KMS-11 (cell line): ENCODE measurements at regions not wholly inside any gene's neighbourhood (a gene's known extent, or its start where the extent isn't known, plus 50 kb on each side); places are given as distances from the start of the nearest gene placed in this dataset.
"Not testable (repeated sequence)": the region's sequence is repeated elsewhere in the genome, so short reads cannot be mapped to it uniquely, and the experiment has no call there.

Experiments
- H2AFZ ChIP-seq: fragments of 200-600 bp; sonication (generic); 2 replicates; pipeline ENCODE4 v1.6.1; 2016; ENCODE audit warnings: antibody characterized with exemption, mixed run types, low read depth
- H3K27ac ChIP-seq: fragments of 200-600 bp; sonication (generic); 2 replicates; pipeline ENCODE4 v1.6.1; 2016; ENCODE audit warnings: mild to moderate bottlenecking, mixed run types
- H3K27me3 ChIP-seq: fragments of 200-600 bp; sonication (generic); 2 replicates; pipeline ENCODE4 v1.6.1; 2017; ENCODE audit warnings: mild to moderate bottlenecking, low read depth, mixed run types, moderate library complexity; ENCODE audit not compliant: insufficient read depth
- H3K36me3 ChIP-seq: fragments of 200-600 bp; sonication (generic); 2 replicates; pipeline ENCODE4 v1.6.1; 2017; ENCODE audit warnings: mild to moderate bottlenecking, mixed run types; ENCODE audit not compliant: insufficient read depth
- H3K4me1 ChIP-seq: fragments of 200-600 bp; sonication (generic); 2 replicates; pipeline ENCODE4 v1.6.1; 2016; ENCODE audit warnings: mild to moderate bottlenecking, low read depth, mixed run types; ENCODE audit not compliant: poor library complexity, severe bottlenecking
- H3K4me2 ChIP-seq: fragments of 200-600 bp; sonication (generic); 2 replicates; pipeline ENCODE4 v1.7.0; 2016; ENCODE audit warnings: mild to moderate bottlenecking, mixed run types
- H3K4me3 ChIP-seq: fragments of 200-600 bp; sonication (generic); IDR thresholded peaks from 2 replicates; pipeline ENCODE4 v1.6.1; 2017; ENCODE audit warnings: low read depth, low read length, mixed read lengths; ENCODE audit not compliant: insufficient read depth
- H3K79me2 ChIP-seq: fragments of 200-600 bp; sonication (generic); 2 replicates; pipeline ENCODE4 v1.6.1; 2016; ENCODE audit warnings: low read depth, mixed run types; ENCODE audit not compliant: insufficient read depth
- H3K9ac ChIP-seq: fragments of 200-600 bp; sonication (generic); 2 replicates; pipeline ENCODE4 v1.6.1; 2016; ENCODE audit warnings: mild to moderate bottlenecking, mixed run types
- H4K20me1 ChIP-seq: fragments of 200-600 bp; sonication (generic); 2 replicates; pipeline ENCODE4 v1.6.1; 2016; ENCODE audit warnings: mild to moderate bottlenecking, mixed run types; ENCODE audit not compliant: insufficient read depth
- TF ChIP-seq, protein P1 (sequence below): fragments of 200-600 bp; sonication (generic); conservative IDR thresholded peaks from 2 replicates; pipeline ENCODE4 v1.6.1; 2017; ENCODE audit warnings: low read depth, mild to moderate bottlenecking, antibody characterized with exemption, low read length, moderate library complexity, mixed read lengths

DNA sequence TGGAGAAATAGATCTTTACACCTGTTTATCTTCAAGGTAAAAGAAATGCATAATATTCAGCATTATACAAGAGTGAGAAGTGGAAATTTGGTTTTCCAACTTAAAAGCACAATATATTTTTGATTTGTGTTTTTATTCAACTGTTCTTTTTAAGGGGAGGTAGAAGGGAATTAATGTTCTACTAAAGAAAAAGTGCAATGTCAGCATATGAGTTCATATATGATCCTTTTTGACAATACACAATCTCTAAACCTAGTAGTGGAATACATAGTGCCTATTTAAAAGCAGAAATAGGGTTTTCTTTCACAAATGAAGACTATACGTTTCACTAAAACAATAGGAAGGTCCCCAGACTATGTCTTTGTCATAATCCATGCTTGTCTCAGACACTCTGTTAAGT lies 63.2 kb upstream of the ATP5MC3 start:
- H3K4me2 ChIP-seq: no peak overlapping the region
- H3K9ac ChIP-seq: no peak overlapping the region
- H3K4me3 ChIP-seq: no peak overlapping the region
- no peaks in the 10 kb centered on the region for H3K36me3 ChIP-seq
- H3K79me2 ChIP-seq: no peaks in the 10 kb centered on the region
- H3K4me1 ChIP-seq: no peaks in the 10 kb centered on the region
- H3K27ac ChIP-seq: no peak overlapping the region
- no peaks in the 10 kb centered on the region for H4K20me1 ChIP-seq
- no peak overlapping the region for H2AFZ ChIP-seq
- TF ChIP-seq, protein P1, sequence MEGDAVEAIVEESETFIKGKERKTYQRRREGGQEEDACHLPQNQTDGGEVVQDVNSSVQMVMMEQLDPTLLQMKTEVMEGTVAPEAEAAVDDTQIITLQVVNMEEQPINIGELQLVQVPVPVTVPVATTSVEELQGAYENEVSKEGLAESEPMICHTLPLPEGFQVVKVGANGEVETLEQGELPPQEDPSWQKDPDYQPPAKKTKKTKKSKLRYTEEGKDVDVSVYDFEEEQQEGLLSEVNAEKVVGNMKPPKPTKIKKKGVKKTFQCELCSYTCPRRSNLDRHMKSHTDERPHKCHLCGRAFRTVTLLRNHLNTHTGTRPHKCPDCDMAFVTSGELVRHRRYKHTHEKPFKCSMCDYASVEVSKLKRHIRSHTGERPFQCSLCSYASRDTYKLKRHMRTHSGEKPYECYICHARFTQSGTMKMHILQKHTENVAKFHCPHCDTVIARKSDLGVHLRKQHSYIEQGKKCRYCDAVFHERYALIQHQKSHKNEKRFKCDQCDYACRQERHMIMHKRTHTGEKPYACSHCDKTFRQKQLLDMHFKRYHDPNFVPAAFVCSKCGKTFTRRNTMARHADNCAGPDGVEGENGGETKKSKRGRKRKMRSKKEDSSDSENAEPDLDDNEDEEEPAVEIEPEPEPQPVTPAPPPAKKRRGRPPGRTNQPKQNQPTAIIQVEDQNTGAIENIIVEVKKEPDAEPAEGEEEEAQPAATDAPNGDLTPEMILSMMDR: no peak
- H3K27me3 ChIP-seq: no peaks in the 10 kb centered on the region

DNA sequence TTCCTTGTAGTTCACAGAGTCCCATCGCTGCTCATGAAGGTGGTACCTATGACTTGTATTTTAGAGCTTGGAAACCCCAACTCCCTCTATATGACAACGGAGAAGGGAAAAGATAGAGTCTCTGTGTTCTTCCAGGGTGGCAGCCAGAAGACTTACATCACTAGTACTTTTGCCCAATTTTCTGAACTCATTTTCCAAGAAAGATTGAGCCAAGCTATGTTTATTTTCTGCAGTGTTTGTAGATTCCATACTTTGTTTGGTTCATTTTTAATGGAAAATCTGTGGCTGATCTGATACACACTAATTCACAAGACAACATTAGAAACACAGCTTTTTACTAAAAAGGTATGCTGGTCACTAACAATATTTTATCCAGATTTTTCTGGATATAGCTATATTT lies 60.2 kb upstream of the ATP5MC3 start:
- Histone ChIP-seq H3K36me3 (no peaks in the 10 kb centered on the region), H3K4me2 (no peak overlapping the region), H3K27me3 (no peaks in the 10 kb centered on the region), H3K4me1 (no peaks in the 10 kb centered on the region), H3K9ac (no peak overlapping the region), H2AFZ (no peak overlapping the region), H3K79me2 (no peaks in the 10 kb centered on the region), H3K27ac (no peak overlapping the region), H3K4me3 (no peak overlapping the region), H4K20me1 (no peaks in the 10 kb centered on the region)
- TF ChIP-seq, protein P1: no peak

DNA sequence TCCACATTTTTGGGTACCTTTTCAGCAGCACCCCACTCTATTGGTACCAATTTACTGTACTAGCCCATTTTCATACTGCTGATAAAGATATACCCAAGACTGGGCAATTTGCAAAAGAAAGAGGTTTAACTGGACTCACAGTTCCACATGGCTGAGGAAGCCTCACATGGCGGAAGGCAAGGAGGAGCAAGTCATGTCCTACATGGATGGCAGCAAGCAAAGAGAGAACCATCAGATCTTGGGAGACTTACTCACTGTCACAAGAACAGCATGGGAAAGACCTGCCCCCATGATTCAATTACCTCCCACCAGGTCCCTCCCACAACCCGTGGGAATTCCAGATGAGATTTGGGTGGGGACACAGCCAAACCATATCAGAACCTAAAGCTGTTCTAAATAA lies 58.5 kb upstream of the ATP5MC3 start:
- H3K27ac ChIP-seq, H3K27me3 ChIP-seq, H3K4me2 ChIP-seq, H3K79me2 ChIP-seq, H3K4me1 ChIP-seq, H2AFZ ChIP-seq, H3K36me3 ChIP-seq, H3K9ac ChIP-seq, H4K20me1 ChIP-seq, H3K4me3 ChIP-seq: not testable (repeated sequence)

DNA sequence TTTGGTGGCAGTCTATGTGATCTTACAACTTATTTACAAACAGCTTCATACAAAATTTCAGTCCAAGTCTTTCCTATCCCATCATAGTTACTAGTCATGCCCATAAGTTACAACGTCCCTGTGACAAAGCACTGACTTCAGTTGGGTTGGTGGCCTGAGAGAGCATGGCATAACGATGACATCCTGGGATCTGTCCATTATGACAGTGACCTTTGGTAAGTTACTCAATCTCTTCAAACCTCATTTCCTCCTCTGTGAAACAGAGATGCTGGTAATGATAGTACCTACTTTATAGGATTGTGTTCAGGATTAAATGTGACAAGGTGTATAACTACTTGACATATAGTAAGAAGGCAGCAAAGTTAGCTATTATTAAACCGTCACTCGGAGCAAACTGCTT lies 55.4 kb upstream of the ATP5MC3 start:
- H3K4me3 ChIP-seq: no peak overlapping the region
- TF ChIP-seq, protein P1: no peak
- H3K79me2 ChIP-seq: no peaks in the 10 kb centered on the region
- no peak overlapping the region for H3K9ac ChIP-seq
- H3K27ac ChIP-seq: no peak overlapping the region
- no peaks in the 10 kb centered on the region for H3K27me3 ChIP-seq
- H3K36me3 ChIP-seq: no peaks in the 10 kb centered on the region
- no peak overlapping the region for H2AFZ ChIP-seq
- no peaks in the 10 kb centered on the region for H4K20me1 ChIP-seq
- H3K4me1 ChIP-seq: no peaks in the 10 kb centered on the region
- H3K4me2 ChIP-seq: no peak overlapping the region

DNA sequence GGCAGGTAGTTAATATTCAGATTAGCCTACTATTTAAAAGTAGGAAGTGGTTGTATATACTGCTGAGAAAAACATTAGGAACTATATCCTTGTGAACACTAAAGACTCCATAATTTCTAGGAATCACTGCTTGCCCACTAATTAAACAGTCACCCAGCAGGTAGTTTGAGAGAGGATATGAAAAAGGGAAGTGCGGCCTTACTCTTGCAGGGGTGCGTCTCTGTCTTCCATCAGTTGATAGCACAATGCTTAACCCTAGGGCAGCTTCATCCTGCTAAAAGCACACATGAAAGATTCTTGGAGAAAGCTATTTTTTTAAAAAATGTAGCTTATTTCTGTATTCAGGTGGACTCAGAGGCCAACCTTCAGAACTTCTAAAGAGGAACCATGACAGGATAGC lies 53.1 kb upstream of the ATP5MC3 start:
- no peaks in the 10 kb centered on the region for H3K27me3 ChIP-seq
- H3K9ac ChIP-seq: no peak overlapping the region
- no peaks in the 10 kb centered on the region for H3K79me2 ChIP-seq
- H3K4me1 ChIP-seq: no peaks in the 10 kb centered on the region
- H3K4me3 ChIP-seq: no peak overlapping the region
- H3K4me2 ChIP-seq: no peak overlapping the region
- no peaks in the 10 kb centered on the region for H3K36me3 ChIP-seq
- no peak overlapping the region for H2AFZ ChIP-seq
- no peak overlapping the region for H3K27ac ChIP-seq
- TF ChIP-seq, protein P1: no peak
- H4K20me1 ChIP-seq: no peaks in the 10 kb centered on the region
